Fibroblast of skin of right quadriceps (primary cell): ENCODE measurements at regions not wholly inside any gene's neighbourhood (a gene's known extent, or its start where the extent isn't known, plus 50 kb on each side); places are given as distances from the start of the nearest gene placed in this dataset.
A peak's percentile ranks its signal among the peaks of the same experiment; 100 is the strongest.
"Not testable (repeated sequence)": the region's sequence is repeated elsewhere in the genome, so short reads cannot be mapped to it uniquely, and the experiment has no call there.

Source experiments
- DNase-seq: peaks from one replicate; pipeline ENCODE4 v3.0.0-alpha.2; 2013

DNA sequence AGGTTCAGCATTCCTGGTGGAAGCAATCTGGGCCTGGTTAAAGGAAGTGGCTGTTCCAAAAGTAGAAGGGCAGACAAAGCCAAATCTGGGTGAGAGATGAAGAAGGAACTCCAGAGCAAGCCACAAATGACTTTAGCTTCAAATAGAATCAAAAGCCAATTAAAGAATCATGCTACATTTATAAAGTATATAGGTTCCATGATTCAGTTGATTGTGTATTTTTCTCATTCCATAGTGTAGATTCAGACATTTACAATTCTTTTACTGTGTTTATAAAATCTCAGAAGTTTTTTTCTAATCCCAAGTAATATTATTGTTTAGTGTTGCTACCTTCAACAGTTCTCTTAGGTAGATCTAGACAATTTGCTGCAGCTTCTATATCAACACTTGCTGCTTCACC lies 262.0 kb downstream of the PLK2 start:
- no peak for DNase-seq

GRCh38 chr5:58191443-58191842 lies 268.4 kb downstream of the PLK2 start:
- no peak for DNase-seq

GRCh38 chr5:58188262-58188651 lies 271.6 kb downstream of the PLK2 start:
- peak; percentile 85 for DNase-seq

GRCh38 chr5:58187432-58188261 lies 272.2 kb downstream of the PLK2 start:
- DNase-seq: no peak

GRCh38 chr5:58185801-58186200 lies 274.1 kb downstream of the PLK2 start:
- peak; percentile 31 for DNase-seq

DNA sequence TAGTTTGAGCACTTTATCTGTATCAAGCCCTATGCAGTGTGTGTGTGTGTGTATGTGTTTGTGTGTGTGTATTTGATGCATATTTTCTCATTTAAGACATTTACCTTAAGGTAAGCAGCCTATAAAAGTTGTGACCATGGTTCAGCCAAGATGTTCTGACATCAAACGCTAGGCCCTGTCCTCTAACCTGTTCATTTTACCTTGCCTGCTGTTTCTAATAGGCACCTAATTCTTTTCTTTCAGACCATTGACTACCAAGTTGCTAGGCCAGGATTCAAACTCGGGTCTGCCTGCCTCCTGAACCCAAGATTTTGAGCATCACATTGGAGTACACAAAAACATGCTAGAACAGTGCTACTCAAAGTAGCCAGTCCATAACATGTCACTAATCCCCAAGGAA lies 274.5 kb downstream of the PLK2 start:
- no peak for DNase-seq

GRCh38 chr5:58184910-58185309 lies 275.0 kb downstream of the PLK2 start:
- peak; percentile 59 for DNase-seq

GRCh38 chr5:58183786-58184085 lies 276.1 kb downstream of the PLK2 start:
- no peak for DNase-seq

GRCh38 chr5:58183078-58183785 lies 276.7 kb downstream of the PLK2 start:
- DNase-seq: no peak

GRCh38 chr5:58182287-58182841 lies 277.5 kb downstream of the PLK2 start:
- DNase-seq: no peak

DNA sequence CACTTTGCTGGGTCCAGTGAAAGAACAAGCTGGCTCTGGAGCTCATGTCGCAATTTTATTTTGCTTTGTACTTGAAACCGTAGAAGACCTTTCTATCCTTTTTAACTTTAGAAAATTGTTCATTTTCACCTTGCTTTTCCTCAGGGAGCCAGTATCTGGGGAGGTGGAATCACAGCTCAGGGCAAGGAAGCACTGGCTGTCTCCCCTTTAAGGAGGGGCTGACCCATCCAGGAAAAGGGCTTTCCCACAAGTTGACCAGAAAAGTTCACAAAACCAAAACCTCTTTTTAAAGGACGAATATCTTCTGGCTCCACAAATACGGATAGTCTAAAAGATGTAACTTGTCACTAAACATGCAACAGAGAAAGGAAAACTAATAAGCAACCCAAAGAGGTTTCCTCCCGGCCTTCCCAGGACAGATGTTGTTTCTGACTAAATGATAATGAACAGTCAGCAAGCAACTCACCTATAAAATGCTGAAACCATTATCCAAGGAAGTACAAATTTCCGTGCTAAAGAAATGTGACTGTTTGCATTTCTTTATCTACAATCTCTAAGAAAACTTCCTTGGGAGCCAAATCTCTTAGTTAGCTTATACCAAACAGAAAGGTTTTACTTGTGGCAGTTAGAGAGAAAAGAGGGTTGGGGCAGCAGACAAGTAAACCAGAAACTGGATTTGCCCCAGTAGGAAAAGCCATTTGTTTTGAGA lies 278.2 kb downstream of the PLK2 start:
- DNase-seq: no peak

- no peak for DNase-seq
Measured at GRCh38 chr5:58172946-58173345, 286.9 kb downstream of the PLK2 start.

DNA sequence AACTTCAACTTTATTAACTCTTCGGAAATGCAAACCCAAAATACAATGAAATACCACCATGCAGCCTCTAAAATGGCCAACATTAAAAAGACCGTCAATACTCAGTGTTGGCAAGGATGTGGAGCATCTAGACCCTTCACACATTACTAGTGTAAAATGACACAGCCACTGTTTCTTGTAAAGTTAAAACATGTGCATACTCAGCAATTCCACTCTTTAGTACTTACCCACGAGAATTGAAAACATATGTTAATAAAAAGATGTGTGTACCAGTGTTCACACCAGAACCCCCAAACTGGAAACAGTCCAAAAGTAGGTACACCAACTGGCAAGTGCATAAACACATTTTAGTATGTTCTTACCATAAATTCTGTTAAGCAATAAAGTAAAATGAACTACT lies 294.7 kb downstream of the PLK2 start:
- no peak for DNase-seq

- DNase-seq: not testable (repeated sequence)
Measured at GRCh38 chr5:58161889-58162288, 298.0 kb downstream of the PLK2 start.

GRCh38 chr5:58156973-58157701 lies 302.7 kb downstream of the PLK2 start:
- DNase-seq: peak; percentile 73

DNA sequence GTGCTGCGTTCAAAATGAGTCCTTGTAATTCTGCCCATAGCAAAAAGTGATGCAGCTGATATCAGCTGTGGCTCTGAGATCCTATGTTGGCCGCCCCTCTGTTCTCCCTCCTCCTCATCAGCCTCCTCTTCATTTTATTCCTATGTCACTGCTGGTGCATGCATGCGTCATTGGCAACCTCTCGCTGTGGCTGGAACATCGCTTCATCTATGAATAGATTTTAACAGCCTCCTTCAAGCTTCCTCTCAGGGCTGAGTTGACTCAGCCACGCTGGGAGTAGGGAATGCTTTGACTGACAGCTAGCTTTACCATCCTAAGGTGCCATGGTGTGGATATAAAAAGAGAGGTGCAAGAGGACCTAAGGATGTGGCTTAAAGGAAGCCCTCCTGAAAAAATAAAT lies 303.5 kb downstream of the PLK2 start:
- peak; percentile 74 for DNase-seq

- DNase-seq: no peak
Measured at GRCh38 chr5:58153255-58153654, 306.6 kb downstream of the PLK2 start.

DNA sequence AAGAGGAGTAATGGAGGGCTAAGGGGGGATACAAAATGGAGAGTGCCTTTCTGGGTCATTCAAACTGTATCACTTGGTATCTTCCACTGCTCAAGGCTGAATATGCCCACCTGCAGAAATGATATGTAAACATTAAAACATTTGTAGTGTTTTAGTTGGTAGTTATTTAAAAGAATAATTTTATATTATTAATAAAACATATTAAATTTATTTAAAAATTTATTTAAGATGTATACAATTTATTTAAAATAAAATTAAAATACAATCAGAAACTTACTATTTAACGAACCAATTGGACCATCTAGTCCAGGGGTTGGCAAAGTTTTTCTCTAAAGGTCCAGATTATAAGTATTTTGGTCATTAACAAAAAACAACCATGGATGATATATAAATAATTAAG lies 308.5 kb downstream of the PLK2 start:
- no peak for DNase-seq

DNA sequence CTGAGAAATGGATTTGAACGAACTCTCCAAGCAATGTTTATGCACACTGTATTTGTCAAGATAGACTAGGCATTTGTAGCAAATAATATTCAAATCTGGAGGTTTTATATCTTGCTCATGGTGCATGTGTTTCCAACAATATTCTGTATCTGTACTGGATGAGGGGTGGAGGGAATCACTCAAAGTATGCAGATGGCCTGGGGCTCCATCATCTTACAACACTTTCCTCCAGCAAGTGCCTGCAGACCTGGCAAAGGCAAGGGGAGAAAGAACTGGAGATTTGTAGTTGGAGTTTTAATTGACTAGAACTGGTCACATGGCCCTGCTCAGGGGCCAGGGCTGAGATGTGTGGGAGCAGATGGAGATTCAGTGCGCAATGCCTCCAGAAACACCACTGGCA lies 309.0 kb downstream of the PLK2 start:
- DNase-seq: no peak

- DNase-seq: no peak
Measured at GRCh38 chr5:58149746-58150145, 310.1 kb downstream of the PLK2 start.

- DNase-seq: peak; percentile 39
Measured at GRCh38 chr5:58149345-58149744, 310.5 kb downstream of the PLK2 start.

GRCh38 chr5:58148254-58148775 lies 311.6 kb downstream of the PLK2 start:
- no peak for DNase-seq
